C4-2B (cell line): ENCODE measurements at regions not wholly inside any gene's neighbourhood (a gene's known extent, or its start where the extent isn't known, plus 50 kb on each side); places are given as distances from the start of the nearest gene placed in this dataset.

Experiments used
- ZFX ChIP-seq: fragments of 450-650 bp; IDR thresholded peaks from 2 replicates; pipeline ENCODE4 v1.6.1; 2017
- TF ChIP-seq, protein P1 (sequence below): fragments of 450-650 bp; conservative IDR thresholded peaks from 2 replicates; pipeline ENCODE4 v1.5.1; 2017; ENCODE audit warnings: mild to moderate bottlenecking

- TF ChIP-seq, protein P1, sequence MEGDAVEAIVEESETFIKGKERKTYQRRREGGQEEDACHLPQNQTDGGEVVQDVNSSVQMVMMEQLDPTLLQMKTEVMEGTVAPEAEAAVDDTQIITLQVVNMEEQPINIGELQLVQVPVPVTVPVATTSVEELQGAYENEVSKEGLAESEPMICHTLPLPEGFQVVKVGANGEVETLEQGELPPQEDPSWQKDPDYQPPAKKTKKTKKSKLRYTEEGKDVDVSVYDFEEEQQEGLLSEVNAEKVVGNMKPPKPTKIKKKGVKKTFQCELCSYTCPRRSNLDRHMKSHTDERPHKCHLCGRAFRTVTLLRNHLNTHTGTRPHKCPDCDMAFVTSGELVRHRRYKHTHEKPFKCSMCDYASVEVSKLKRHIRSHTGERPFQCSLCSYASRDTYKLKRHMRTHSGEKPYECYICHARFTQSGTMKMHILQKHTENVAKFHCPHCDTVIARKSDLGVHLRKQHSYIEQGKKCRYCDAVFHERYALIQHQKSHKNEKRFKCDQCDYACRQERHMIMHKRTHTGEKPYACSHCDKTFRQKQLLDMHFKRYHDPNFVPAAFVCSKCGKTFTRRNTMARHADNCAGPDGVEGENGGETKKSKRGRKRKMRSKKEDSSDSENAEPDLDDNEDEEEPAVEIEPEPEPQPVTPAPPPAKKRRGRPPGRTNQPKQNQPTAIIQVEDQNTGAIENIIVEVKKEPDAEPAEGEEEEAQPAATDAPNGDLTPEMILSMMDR: no peak
- TF ChIP-seq ZFX: no peak
Observed at GRCh38 chr2:136314240-136314639, 196.3 kb upstream of the CXCR4 start.
